B cell (primary cell): ENCODE measurements at regions not wholly inside any gene's neighbourhood (a gene's known extent, or its start where the extent isn't known, plus 50 kb on each side); places are given as distances from the start of the nearest gene placed in this dataset.
"Not testable (repeated sequence)": the region's sequence is repeated elsewhere in the genome, so short reads cannot be mapped to it uniquely, and the experiment has no call there.

ENCODE experiments used
- ATAC-seq: fragments of 200-7000 bp; cut with Tn5 transposase; one replicate; pipeline ENCODE4 v1.10.0; 2021; ENCODE audit warnings: low read depth, mild to moderate bottlenecking, moderate number of reproducible peaks, moderate library complexity
- CTCF ChIA-PET: fragments of 350-600 bp; sonication (Branson Sonifier 250); formaldehyde crosslinking; loops from one replicate; lab custom pipeline; 2021; ENCODE audit warnings: antibody characterized with exemption, inconsistent platforms; lab: Charles Lee
- POLR2A ChIA-PET: fragments of 350-600 bp; sonication (Branson Sonifier 250); formaldehyde crosslinking; loops from one replicate; lab custom pipeline; 2021; ENCODE audit warnings: antibody characterized with exemption; lab: Charles Lee
- DNase-seq: peaks from one replicate; pipeline ENCODE4 v3.0.0; 2013
- H2AFZ ChIP-seq: 2 replicates; pipeline ENCODE4 v1.6.1; 2012; ENCODE audit warnings: mild to moderate bottlenecking, low read depth, low read length; ENCODE audit not compliant: insufficient read depth, poor library complexity, severe bottlenecking
- H3K27ac ChIP-seq, 2 donors: 1 replicate in 1 of 2; 2 replicates in 1 of 2; pipeline ENCODE4 v1.5.1; 2012 to 2013; ENCODE audit warnings: low read length in 2 of 2, mild to moderate bottlenecking in 2 of 2, moderate library complexity in 1 of 2
- H3K27me3 ChIP-seq, 4 experiments: fragments of 200-600 bp in 1 of 4; sonication (generic) in 1 of 4; replicated peaks in 1 of 4; 1 replicate in 2 of 4; 2 replicates in 2 of 4; pipeline versions ENCODE4 v1.6.1 to v1.7.0; 2013 to 2016; ENCODE audit warnings: low read length in 3 of 4, mild to moderate bottlenecking in 2 of 4, mixed read lengths in 1 of 4, moderate library complexity in 1 of 4; ENCODE audit not compliant: insufficient read depth in 4 of 4, control insufficient read depth in 3 of 4; ENCODE audit errors: control extremely low read depth in 1 of 4
- H3K36me3 ChIP-seq, 2 experiments: replicated peaks in 1 of 2; 1 replicate in 1 of 2; 2 replicates in 1 of 2; pipeline versions ENCODE4 v1.6.1 to v1.7.1; 2013; ENCODE audit warnings: low read length in 1 of 2; ENCODE audit not compliant: insufficient read depth in 2 of 2, control insufficient read depth in 1 of 2; ENCODE audit errors: control extremely low read depth in 1 of 2, extremely low read depth in 1 of 2
- H3K4me1 ChIP-seq, 2 donors: fragments of 200-600 bp in 1 of 2; sonication (generic) in 1 of 2; 1 replicate in 1 of 2; 2 replicates in 1 of 2; pipeline versions ENCODE4 v1.5.1 to v1.6.1; 2013 to 2017; ENCODE audit warnings: low read length in 2 of 2; ENCODE audit not compliant: control insufficient read depth in 2 of 2, insufficient read depth in 2 of 2
- H3K4me2 ChIP-seq: replicated peaks from 2 replicates; pipeline ENCODE3; 2012; ENCODE audit warnings: mild to moderate bottlenecking, low read depth, low read length; ENCODE audit not compliant: poor library complexity, severe bottlenecking
- H3K4me3 ChIP-seq, 5 experiments: fragments of 200-600 bp in 1 of 5; sonication (generic) in 1 of 5; 1 replicate in 3 of 5; 2 replicates in 2 of 5; pipeline versions ENCODE4 v1.5.1 to v1.7.0; 2011 to 2016; ENCODE audit warnings: low read length in 4 of 5, mild to moderate bottlenecking in 4 of 5, low read depth in 2 of 5, control low read depth in 1 of 5, moderate library complexity in 1 of 5; ENCODE audit not compliant: insufficient read depth in 1 of 5; ENCODE audit errors: control extremely low read depth in 1 of 5, extremely low read depth in 1 of 5
- H3K79me2 ChIP-seq: fragments of 200-600 bp; sonication (generic); one replicate; pipeline ENCODE4 v1.6.0; 2016; ENCODE audit warnings: low read length; ENCODE audit not compliant: control insufficient read depth, insufficient read depth
- H3K9ac ChIP-seq: fragments of 200-600 bp; sonication (generic); 2 replicates; pipeline ENCODE4 v1.6.1; 2017; ENCODE audit warnings: mild to moderate bottlenecking, low read length, moderate library complexity
- H3K9me3 ChIP-seq, 3 donors: one replicate each; pipeline versions ENCODE4 v1.6.1 to v1.7.1; 2013; ENCODE audit warnings: low read length in 2 of 3; ENCODE audit not compliant: control insufficient read depth in 2 of 3, insufficient read depth in 1 of 3; ENCODE audit errors: control extremely low read depth in 1 of 3
- H4K20me1 ChIP-seq: 2 replicates; pipeline ENCODE4 v1.6.0; 2012; ENCODE audit warnings: mild to moderate bottlenecking, low read length; ENCODE audit not compliant: insufficient read depth, control insufficient read depth, poor library complexity, severe bottlenecking
- H3K27ac Mint-ChIP-seq: one replicate; pipeline ENCODE4 v1.8.0; 2021; ENCODE audit warnings: mixed read lengths
- H3K27me3 Mint-ChIP-seq: one replicate; pipeline ENCODE4 v1.8.0; 2021; ENCODE audit warnings: mixed read lengths
- H3K4me1 Mint-ChIP-seq: one replicate; pipeline ENCODE4 v1.8.0; 2021; ENCODE audit warnings: mixed read lengths
- H3K4me3 Mint-ChIP-seq: one replicate; pipeline ENCODE4 v1.8.0; 2021; ENCODE audit warnings: mixed read lengths
- H3K9me3 Mint-ChIP-seq: one replicate; pipeline ENCODE4 v1.8.0; 2022; ENCODE audit warnings: mixed read lengths; ENCODE audit not compliant: insufficient read depth
- EZH2 ChIP-seq: IDR thresholded peaks from 2 replicates; pipeline ENCODE4 v1.6.1; 2012; ENCODE audit warnings: borderline replicate concordance, low read depth, mild to moderate bottlenecking, moderate library complexity, low read length; ENCODE audit not compliant: insufficient read depth, poor library complexity, severe bottlenecking
- WGBS: methylation state at CpG from one replicate; pipeline ENCODE4 v1.1.5; 2013; ENCODE audit warnings: missing lambda C conversion rate; ENCODE audit not compliant: insufficient coverage; 5-methylcytosine and 5-hydroxymethylcytosine counted together
- intact Hi-C: fragments of 100-400 bp; cut with micrococcal nuclease; formaldehyde crosslinking; loops from one replicate; pipeline ENCODE4 v1.10.0; 2022
- TF ChIP-seq, protein P1 (sequence below): fragments of 200-600 bp; IDR thresholded peaks from one replicate; pipeline ENCODE4 v1.8.0; 2022; ENCODE audit warnings: antibody characterized with exemption, mild to moderate bottlenecking

DNA sequence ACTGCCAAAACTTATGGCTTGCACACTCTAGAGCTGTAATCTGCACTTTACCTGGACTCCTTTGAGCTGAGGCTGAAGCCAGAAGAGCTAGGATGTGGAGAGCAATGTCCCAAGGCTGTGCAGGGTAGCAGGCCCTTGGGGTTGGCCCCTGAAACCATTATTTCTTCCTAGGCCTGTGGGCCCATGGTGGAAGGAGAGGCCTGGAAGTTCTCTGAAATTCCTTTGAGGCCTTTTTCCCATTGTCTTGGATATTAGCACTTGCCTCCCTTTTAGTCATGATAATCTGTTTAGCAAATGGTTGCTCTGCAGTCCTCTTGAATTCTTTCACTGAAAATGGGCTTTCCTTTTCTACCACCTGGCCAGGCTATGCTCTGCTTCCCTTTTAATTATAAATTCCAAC is 102.0 kb upstream of the SGO1 start:
- Mint-ChIP-seq H3K4me1 (no peaks in the 10 kb centered on the region), H3K27me3 (no peaks in the 10 kb centered on the region), H3K9me3 (peaks cover 6% of the 10 kb centered on the region), H3K4me3 (no peak overlapping the region), H3K27ac (no peak overlapping the region)
- no peak for TF ChIP-seq EZH2
- TF ChIP-seq, protein P1, sequence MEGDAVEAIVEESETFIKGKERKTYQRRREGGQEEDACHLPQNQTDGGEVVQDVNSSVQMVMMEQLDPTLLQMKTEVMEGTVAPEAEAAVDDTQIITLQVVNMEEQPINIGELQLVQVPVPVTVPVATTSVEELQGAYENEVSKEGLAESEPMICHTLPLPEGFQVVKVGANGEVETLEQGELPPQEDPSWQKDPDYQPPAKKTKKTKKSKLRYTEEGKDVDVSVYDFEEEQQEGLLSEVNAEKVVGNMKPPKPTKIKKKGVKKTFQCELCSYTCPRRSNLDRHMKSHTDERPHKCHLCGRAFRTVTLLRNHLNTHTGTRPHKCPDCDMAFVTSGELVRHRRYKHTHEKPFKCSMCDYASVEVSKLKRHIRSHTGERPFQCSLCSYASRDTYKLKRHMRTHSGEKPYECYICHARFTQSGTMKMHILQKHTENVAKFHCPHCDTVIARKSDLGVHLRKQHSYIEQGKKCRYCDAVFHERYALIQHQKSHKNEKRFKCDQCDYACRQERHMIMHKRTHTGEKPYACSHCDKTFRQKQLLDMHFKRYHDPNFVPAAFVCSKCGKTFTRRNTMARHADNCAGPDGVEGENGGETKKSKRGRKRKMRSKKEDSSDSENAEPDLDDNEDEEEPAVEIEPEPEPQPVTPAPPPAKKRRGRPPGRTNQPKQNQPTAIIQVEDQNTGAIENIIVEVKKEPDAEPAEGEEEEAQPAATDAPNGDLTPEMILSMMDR, result no peak
- POLR2A ChIA-PET, result no interaction called here
- DNase-seq (no peak), ATAC-seq (no peak)
- no peaks in the 10 kb centered on the region for H4K20me1 ChIP-seq
- H3K4me1 ChIP-seq, result no peaks in the 10 kb centered on the region
- H3K27ac ChIP-seq, result no peak overlapping the region
- no peak overlapping the region for H2AFZ ChIP-seq
- no peaks in the 10 kb centered on the region for H3K27me3 ChIP-seq
- H3K79me2 ChIP-seq, result no peaks in the 10 kb centered on the region
- H3K9ac ChIP-seq, result no peak overlapping the region
- CTCF ChIA-PET, result no interaction called here
- no peak overlapping the region for H3K4me3 ChIP-seq
- H3K9me3 ChIP-seq, result peaks cover 2 to 20% (median 5%) of the 10 kb centered on the region in 3 donors
- no peak overlapping the region for H3K4me2 ChIP-seq
- intact Hi-C loops, result no loop called here
- H3K36me3 ChIP-seq, result no peaks in the 10 kb centered on the region

DNA sequence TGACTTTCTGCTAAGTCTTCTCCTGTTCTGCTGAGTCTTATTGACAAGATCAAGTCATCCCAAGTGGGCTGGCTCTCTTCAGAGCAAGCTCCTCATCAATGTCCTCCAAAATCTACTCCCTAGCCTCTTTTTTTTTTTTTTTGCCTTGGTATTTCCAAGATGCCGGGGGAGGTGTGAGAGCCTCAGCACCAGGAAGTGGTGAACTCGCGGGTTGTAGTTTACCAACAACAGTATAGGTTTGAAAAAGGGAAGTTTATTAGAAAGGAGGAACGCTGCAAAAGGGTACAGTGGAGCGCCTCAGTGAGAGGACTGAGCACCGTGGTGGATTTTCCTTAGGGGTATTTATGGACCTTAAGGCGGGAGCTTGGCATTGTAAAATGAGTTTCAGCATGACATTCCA is 94.3 kb upstream of the SGO1 start:
- DNase-seq, result peak; percentile 27
- ChIA-PET CTCF (interaction anchor here (0.6 to 0.7 kb wide), 2 partner anchors 190 to 1215 kb away, joined by 3 to 4 read pairs; no protein-coding TSS in a partner anchor), POLR2A (no interaction called here)
- Mint-ChIP-seq H3K27me3 (no peaks in the 10 kb centered on the region), H3K4me3 (no peak overlapping the region), H3K27ac (no peak overlapping the region), H3K4me1 (peaks cover 3% of the 10 kb centered on the region), H3K9me3 (peaks cover 7% of the 10 kb centered on the region)
- TF ChIP-seq, protein P1, result no peak
- no peak for TF ChIP-seq EZH2
- WGBS, result 34% methylated on average over 6 of the region's 7 CpGs
- peaks cover 7% of the 10 kb centered on the region in 2 donors for H3K4me1 ChIP-seq
- peaks cover 7 to 21% (median 8%) of the 10 kb centered on the region in 3 donors for H3K9me3 ChIP-seq
- H3K79me2 ChIP-seq, result no peaks in the 10 kb centered on the region
- intact Hi-C loops, result no loop called here
- H2AFZ ChIP-seq, result no peak overlapping the region
- no peak overlapping the region for H3K27ac ChIP-seq
- H4K20me1 ChIP-seq, result no peaks in the 10 kb centered on the region
- no peak for ATAC-seq
- H3K4me3 ChIP-seq, result no peak overlapping the region
- H3K9ac ChIP-seq, result no peak overlapping the region
- H3K27me3 ChIP-seq, result no peaks in the 10 kb centered on the region
- peak overlapping the region; percentile 47 for H3K4me2 ChIP-seq
- no peaks in the 10 kb centered on the region for H3K36me3 ChIP-seq

DNA sequence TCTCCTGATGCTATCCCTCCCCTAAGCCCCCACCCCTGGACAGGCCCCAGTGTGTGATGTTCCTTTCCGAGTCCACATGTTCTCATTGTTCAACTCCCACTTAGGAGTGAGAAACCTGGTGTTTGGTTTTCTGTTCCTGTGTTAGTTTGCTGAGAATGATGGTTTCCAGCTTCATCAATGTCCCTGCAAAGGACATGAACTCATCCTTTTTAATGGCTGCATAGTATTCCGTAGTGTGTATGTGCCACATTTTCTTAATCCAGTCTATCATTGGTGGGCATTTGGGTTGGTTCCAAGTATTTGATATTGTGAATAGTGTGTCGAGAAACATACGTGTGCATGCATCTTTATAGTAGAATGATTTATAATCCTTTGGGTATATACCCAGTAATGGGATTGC is 80.0 kb upstream of the SGO1 start:
- intact Hi-C loops, H3K4me3 Mint-ChIP-seq, H3K27me3 ChIP-seq, H3K4me1 ChIP-seq, DNase-seq, ATAC-seq, H3K9me3 ChIP-seq, H4K20me1 ChIP-seq, H3K27ac Mint-ChIP-seq, H3K9ac ChIP-seq, H3K27ac ChIP-seq, POLR2A ChIA-PET, H2AFZ ChIP-seq, H3K4me2 ChIP-seq, CTCF ChIA-PET, H3K27me3 Mint-ChIP-seq, H3K4me1 Mint-ChIP-seq, H3K9me3 Mint-ChIP-seq, H3K36me3 ChIP-seq, H3K4me3 ChIP-seq, H3K79me2 ChIP-seq: not testable (repeated sequence)
- no CpG with 5 or more reads among the region's 4 CpGs for WGBS
